BJ (cell line): ENCODE measurements at regions not wholly inside any gene's neighbourhood (a gene's known extent, or its start where the extent isn't known, plus 50 kb on each side); places are given as distances from the start of the nearest gene placed in this dataset.

Experiments used
- CTCF ChIA-PET: fragments of 350-600 bp; formaldehyde crosslinking; extraction: SDS; loops from one replicate; lab custom pipeline; 2021; ENCODE audit warnings: antibody characterized with exemption, inconsistent platforms; lab: Yijun Ruan, JAX
- POLR2A ChIA-PET: fragments of 300-600 bp; sonication (Branson Sonifier 250); formaldehyde crosslinking; extraction: SDS; loops from one replicate; lab custom pipeline; 2021; ENCODE audit warnings: antibody characterized with exemption; lab: Charles Lee
- DNase-seq: peaks from one replicate; pipeline ENCODE4 v3.0.0-alpha.2; 2011; ENCODE audit warnings: low read depth
- H3K27me3 ChIP-seq: 2 replicates; pipeline ENCODE4 v1.6.0; 2011; ENCODE audit warnings: low read length; ENCODE audit not compliant: control insufficient read depth, insufficient read depth
- H3K36me3 ChIP-seq: 2 replicates; pipeline ENCODE4 v1.5.1; 2011; ENCODE audit warnings: low read length; ENCODE audit not compliant: control insufficient read depth, insufficient read depth
- H3K4me3 ChIP-seq: 2 replicates; pipeline ENCODE4 v1.5.1; 2011; ENCODE audit warnings: low read depth, mild to moderate bottlenecking, control low read depth, low read length
- CTCF ChIP-seq: IDR thresholded peaks from 2 replicates; pipeline ENCODE4 v1.5.1; 2011; ENCODE audit warnings: low read depth, mild to moderate bottlenecking, control low read depth, inconsistent platforms, low read length, moderate library complexity; ENCODE audit not compliant: insufficient read depth

- H3K4me3 ChIP-seq = no peak overlapping the region
- ChIA-PET POLR2A (no interaction called here), CTCF (no interaction called here)
- H3K27me3 ChIP-seq = no peaks in the 10 kb centered on the region
- no peak for DNase-seq
- TF ChIP-seq CTCF = no peak
- no peaks in the 10 kb centered on the region for H3K36me3 ChIP-seq
Measured at GRCh38 chr2:196367633-196368032, 196.3 kb upstream of the STK17B start.

GRCh38 chr2:196368546-196369225 is 197.3 kb upstream of the STK17B start:
- no peak overlapping the region for H3K4me3 ChIP-seq
- no peak for TF ChIP-seq CTCF
- ChIA-PET CTCF (no interaction called here), POLR2A (no interaction called here)
- no peaks in the 10 kb centered on the region for H3K27me3 ChIP-seq
- no peaks in the 10 kb centered on the region for H3K36me3 ChIP-seq
- no peak for DNase-seq

GRCh38 chr2:196369967-196370366 is 198.6 kb upstream of the STK17B start:
- no peak for DNase-seq
- Histone ChIP-seq H3K4me3 (no peak overlapping the region), H3K27me3 (no peaks in the 10 kb centered on the region), H3K36me3 (no peaks in the 10 kb centered on the region)
- ChIA-PET CTCF (no interaction called here), POLR2A (no interaction called here)
- TF ChIP-seq CTCF = no peak

- ChIA-PET POLR2A (no interaction called here), CTCF (interaction anchor here (1.5 kb wide), 1 partner anchor 8 kb away, joined by 3 read pairs; no protein-coding TSS in a partner anchor)
- no peak for DNase-seq
- no peak for TF ChIP-seq CTCF
- Histone ChIP-seq H3K27me3 (no peaks in the 10 kb centered on the region), H3K36me3 (no peaks in the 10 kb centered on the region), H3K4me3 (no peak overlapping the region)
Measured at GRCh38 chr2:196370381-196370780, 199.0 kb upstream of the STK17B start.

- DNase-seq = no peak
- CTCF ChIA-PET = interaction anchor here (1.1 kb wide), 1 partner anchor 27 kb away, joined by 3 read pairs; no protein-coding TSS in a partner anchor
- Histone ChIP-seq H3K36me3 (no peaks in the 10 kb centered on the region), H3K27me3 (no peaks in the 10 kb centered on the region), H3K4me3 (no peak overlapping the region)
- POLR2A ChIA-PET = no interaction called here
- no peak for TF ChIP-seq CTCF
Measured at GRCh38 chr2:196372276-196372809, 201.0 kb upstream of the STK17B start.
